Liver (tissue), 8 donors: ENCODE measurements at regions not wholly inside any gene's neighbourhood (a gene's known extent, or its start where the extent isn't known, plus 50 kb on each side); places are given as distances from the start of the nearest gene placed in this dataset.

Experiments used
- DNase-seq: peaks from one replicate; pipeline ENCODE4 v3.0.0-alpha.2; 2017; ENCODE audit warnings: low spot score
- H3K27ac ChIP-seq, 2 donors: one replicate each; pipeline ENCODE4 v1.7.0; 2013; ENCODE audit warnings: inconsistent platforms in 2 of 2, low read length in 2 of 2, control low read depth in 1 of 2, low read depth in 1 of 2, mild to moderate bottlenecking in 1 of 2
- H3K27me3 ChIP-seq, 4 donors: one replicate each; pipeline versions ENCODE4 v1.6.1 to v1.7.0; 2013; ENCODE audit warnings: low read length in 3 of 4, inconsistent platforms in 1 of 4, mild to moderate bottlenecking in 1 of 4, moderate library complexity in 1 of 4; ENCODE audit not compliant: control insufficient read depth in 4 of 4, insufficient read depth in 4 of 4
- H3K36me3 ChIP-seq, 4 donors: one replicate each; pipeline versions ENCODE4 v1.6.1 to v1.7.0; 2013; ENCODE audit warnings: low read length in 3 of 4, mild to moderate bottlenecking in 3 of 4, low read depth in 1 of 4, moderate library complexity in 1 of 4; ENCODE audit not compliant: control insufficient read depth in 4 of 4, insufficient read depth in 3 of 4
- H3K4me1 ChIP-seq, 4 donors: one replicate each; pipeline versions ENCODE4 v1.6.1 to v1.7.0; 2013; ENCODE audit warnings: low read length in 3 of 4, mild to moderate bottlenecking in 3 of 4, moderate library complexity in 1 of 4; ENCODE audit not compliant: control insufficient read depth in 4 of 4, insufficient read depth in 4 of 4
- H3K4me3 ChIP-seq, 3 donors: one replicate each; pipeline versions ENCODE4 v1.6.1 to v1.7.0; 2013; ENCODE audit warnings: low read length in 3 of 3, control low read depth in 1 of 3, low read depth in 1 of 3, mild to moderate bottlenecking in 1 of 3
- H3K9ac ChIP-seq, 2 donors: one replicate each; pipeline ENCODE4 v1.7.0; 2013; ENCODE audit warnings: low read length in 2 of 2, mild to moderate bottlenecking in 2 of 2, moderate library complexity in 2 of 2, control low read depth in 1 of 2, low read depth in 1 of 2
- H3K9me3 ChIP-seq, 4 donors: one replicate each; pipeline versions ENCODE4 v1.6.1 to v1.7.0; 2013; ENCODE audit warnings: low read length in 3 of 4; ENCODE audit not compliant: control insufficient read depth in 4 of 4
- CTCF ChIP-seq: fragments of 150-350 bp; IDR thresholded peaks from 2 replicates; pipeline ENCODE4 v1.5.1; 2017; ENCODE audit warnings: improper control_type of control experiment, low read depth, low read length; ENCODE audit not compliant: missing input control
- EGR1 ChIP-seq, 2 donors: IDR thresholded peaks; 2 replicates each; pipeline ENCODE4 v1.6.1; 2016 to 2018; ENCODE audit warnings: antibody characterized with exemption in 2 of 2, low read depth in 2 of 2
- FOXA1 ChIP-seq: IDR thresholded peaks from 2 replicates; pipeline ENCODE4 v1.6.1; 2016; ENCODE audit warnings: antibody characterized with exemption
- FOXA2 ChIP-seq: IDR thresholded peaks from 2 replicates; pipeline ENCODE4 v1.6.1; 2016; ENCODE audit warnings: antibody characterized with exemption
- GABPA ChIP-seq, 2 donors: IDR thresholded peaks in 1 of 2; conservative IDR thresholded peaks in 1 of 2; 2 replicates each; pipeline ENCODE4 v1.6.1; 2016; ENCODE audit warnings: antibody characterized with exemption in 2 of 2, mild to moderate bottlenecking in 1 of 2, moderate library complexity in 1 of 2
- HNF4A ChIP-seq, 2 donors: conservative IDR thresholded peaks; 2 replicates each; pipeline ENCODE4 v1.6.1; 2016; ENCODE audit warnings: antibody characterized with exemption in 2 of 2, mild to moderate bottlenecking in 2 of 2
- HNF4G ChIP-seq: IDR thresholded peaks from 2 replicates; pipeline ENCODE4 v1.6.1; 2016; ENCODE audit warnings: antibody characterized with exemption
- JUND ChIP-seq, 2 donors: IDR thresholded peaks; 2 replicates each; pipeline ENCODE4 v1.6.1; 2016; ENCODE audit warnings: antibody characterized with exemption in 2 of 2
- NR2F2 ChIP-seq: IDR thresholded peaks from 2 replicates; pipeline ENCODE4 v1.6.1; 2016; ENCODE audit warnings: antibody characterized with exemption
- RAD21 ChIP-seq, 2 donors: IDR thresholded peaks; 2 replicates each; pipeline ENCODE4 v1.6.1; 2016; ENCODE audit warnings: antibody characterized with exemption in 2 of 2, mild to moderate bottlenecking in 2 of 2
- REST ChIP-seq: IDR thresholded peaks from 2 replicates; pipeline ENCODE4 v1.6.1; 2016; ENCODE audit warnings: antibody characterized with exemption, mild to moderate bottlenecking
- RXRA ChIP-seq, 2 donors: IDR thresholded peaks; 2 replicates each; pipeline ENCODE4 v1.6.1; 2017 to 2018; ENCODE audit warnings: antibody characterized with exemption in 2 of 2, mild to moderate bottlenecking in 1 of 2
- SP1 ChIP-seq: IDR thresholded peaks from 2 replicates; pipeline ENCODE4 v1.6.1; 2018; ENCODE audit warnings: antibody characterized with exemption, mild to moderate bottlenecking
- TAF1 ChIP-seq: conservative IDR thresholded peaks from 2 replicates; pipeline ENCODE4 v1.6.1; 2016; ENCODE audit warnings: antibody characterized with exemption, mild to moderate bottlenecking
- YY1 ChIP-seq: IDR thresholded peaks from 2 replicates; pipeline ENCODE4 v1.6.1; 2016; ENCODE audit warnings: antibody characterized with exemption, mild to moderate bottlenecking
- WGBS: extraction: QIAGEN DNeasy Blood & Tissue Kit; methylation state at CpG from one replicate; pipeline ENCODE4 v1.1.7; 2013; 5-methylcytosine and 5-hydroxymethylcytosine counted together
- TF ChIP-seq, protein P1 (sequence below): IDR thresholded peaks from 2 replicates; pipeline ENCODE4 v1.6.1; 2016; ENCODE audit warnings: antibody characterized with exemption
- TF ChIP-seq, protein P2 (sequence below): IDR thresholded peaks from 2 replicates; pipeline ENCODE4 v1.6.1; 2016; ENCODE audit warnings: antibody characterized with exemption
- donor health status: healthy.
- donor health status: healthy.
- donor health status: healthy.
- donor health status: healthy.
- donor health status: healthy.

GRCh38 chr2:192247456-192247855 lies 52.7 kb upstream of the TMEFF2 start (continued):
- TF ChIP-seq REST (no peak), HNF4A (conservative IDR thresholded peaks at IDR 0.05) (no peak), NR2F2 (no peak), EGR1 (IDR thresholded peaks at IDR 0.05; ENCODE audit: low read depth in 2 of 2) (no peak), JUND (IDR thresholded peaks at IDR 0.05) (no peak), RXRA (IDR thresholded peaks at IDR 0.05) (no peak)

DNA sequence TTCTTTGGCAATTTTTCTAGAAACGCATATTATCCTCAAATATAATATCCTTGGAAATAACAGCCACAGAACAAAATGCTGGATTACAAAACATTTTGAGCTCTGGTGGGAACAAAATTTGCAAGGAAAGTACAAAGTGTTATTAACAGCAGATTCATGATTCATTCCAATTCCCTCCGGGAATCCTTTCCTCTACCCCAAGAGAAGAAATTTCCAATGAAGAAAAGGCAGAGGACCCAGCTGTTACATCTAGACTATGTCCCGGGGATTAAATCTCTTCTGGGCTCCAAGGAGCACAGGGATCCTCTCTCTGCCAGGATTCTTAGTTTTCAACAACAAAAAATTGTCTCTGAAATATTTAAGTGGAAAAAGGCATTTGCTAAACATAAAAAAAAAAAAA lies 51.6 kb upstream of the TMEFF2 start:
- no peaks in the 10 kb centered on the region for H3K36me3 ChIP-seq
- peaks cover 0 to 1% (median 0%) of the 10 kb centered on the region in 4 donors for H3K9me3 ChIP-seq
- no peak for DNase-seq
- H3K4me1 ChIP-seq: no peaks in the 10 kb centered on the region
- WGBS: 84% methylated on average over 3 of the region's 3 CpGs
- H3K27me3 ChIP-seq: no peaks in the 10 kb centered on the region
- H3K27ac ChIP-seq: no peak overlapping the region
- TF ChIP-seq RXRA (IDR thresholded peaks at IDR 0.05) (no peak), JUND (IDR thresholded peaks at IDR 0.05) (no peak), REST (no peak), FOXA1 (no peak), YY1 (no peak), NR2F2 (no peak), TAF1 (no peak), SP1 (no peak), CTCF (no peak), EGR1 (IDR thresholded peaks at IDR 0.05; ENCODE audit: low read depth in 2 of 2) (no peak), FOXA2 (no peak), RAD21 (IDR thresholded peaks at IDR 0.05) (no peak), HNF4G (no peak), HNF4A (conservative IDR thresholded peaks at IDR 0.05) (no peak), GABPA (IDR thresholded peaks at IDR 0.05 in 1 of 2, conservative IDR thresholded peaks at IDR 0.05 in 1 of 2) (no peak)
- TF ChIP-seq, protein P1, sequence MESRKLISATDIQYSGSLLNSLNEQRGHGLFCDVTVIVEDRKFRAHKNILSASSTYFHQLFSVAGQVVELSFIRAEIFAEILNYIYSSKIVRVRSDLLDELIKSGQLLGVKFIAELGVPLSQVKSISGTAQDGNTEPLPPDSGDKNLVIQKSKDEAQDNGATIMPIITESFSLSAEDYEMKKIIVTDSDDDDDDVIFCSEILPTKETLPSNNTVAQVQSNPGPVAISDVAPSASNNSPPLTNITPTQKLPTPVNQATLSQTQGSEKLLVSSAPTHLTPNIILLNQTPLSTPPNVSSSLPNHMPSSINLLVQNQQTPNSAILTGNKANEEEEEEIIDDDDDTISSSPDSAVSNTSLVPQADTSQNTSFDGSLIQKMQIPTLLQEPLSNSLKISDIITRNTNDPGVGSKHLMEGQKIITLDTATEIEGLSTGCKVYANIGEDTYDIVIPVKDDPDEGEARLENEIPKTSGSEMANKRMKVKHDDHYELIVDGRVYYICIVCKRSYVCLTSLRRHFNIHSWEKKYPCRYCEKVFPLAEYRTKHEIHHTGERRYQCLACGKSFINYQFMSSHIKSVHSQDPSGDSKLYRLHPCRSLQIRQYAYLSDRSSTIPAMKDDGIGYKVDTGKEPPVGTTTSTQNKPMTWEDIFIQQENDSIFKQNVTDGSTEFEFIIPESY: no peak
- TF ChIP-seq, protein P2, sequence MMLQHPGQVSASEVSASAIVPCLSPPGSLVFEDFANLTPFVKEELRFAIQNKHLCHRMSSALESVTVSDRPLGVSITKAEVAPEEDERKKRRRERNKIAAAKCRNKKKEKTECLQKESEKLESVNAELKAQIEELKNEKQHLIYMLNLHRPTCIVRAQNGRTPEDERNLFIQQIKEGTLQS: no peak
- no peak overlapping the region for H3K9ac ChIP-seq
- H3K4me3 ChIP-seq: no peak overlapping the region
